GM18867 (cell line): ENCODE measurements at regions not wholly inside any gene's neighbourhood (a gene's known extent, or its start where the extent isn't known, plus 50 kb on each side); places are given as distances from the start of the nearest gene placed in this dataset.

Experiments used
- ATAC-seq: cut with Tn5 transposase; IDR thresholded peaks from one replicate; pipeline ENCODE4 v1.9.1; 2021; ENCODE audit warnings: mild to moderate bottlenecking, moderate library complexity; ENCODE audit not compliant: unreplicated experiment

DNA sequence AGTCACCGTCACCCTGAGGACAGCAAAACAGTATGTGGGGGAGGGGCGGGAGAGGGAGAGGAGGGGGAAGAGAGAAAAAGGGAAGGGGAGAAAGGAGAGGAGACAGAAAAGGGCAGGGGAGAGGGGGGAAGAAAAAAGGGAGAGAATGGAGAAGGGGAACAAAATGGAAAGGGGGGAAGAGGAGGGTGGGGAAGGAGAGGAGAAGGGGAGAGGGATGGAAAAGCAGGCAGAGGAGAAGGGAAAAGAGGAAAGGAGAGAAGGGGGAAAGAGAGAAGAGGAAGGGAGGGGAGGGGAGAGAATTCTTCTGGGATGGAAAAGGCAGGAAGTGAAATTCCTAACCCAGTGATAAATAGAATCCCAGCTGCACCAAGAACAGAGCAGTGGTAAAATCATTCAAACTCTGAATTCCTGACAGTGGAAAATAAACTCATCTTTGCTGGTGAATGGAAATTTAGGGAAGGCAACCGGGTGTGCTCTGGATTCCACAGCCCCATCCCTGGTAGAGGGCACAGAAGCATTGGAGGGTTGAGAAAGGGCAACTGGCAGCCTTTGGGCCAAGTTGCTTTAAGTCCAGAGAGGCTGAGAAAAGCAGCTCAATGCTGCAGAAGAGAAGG is 244.2 kb downstream of the BCOR start:
- no peak for ATAC-seq

DNA sequence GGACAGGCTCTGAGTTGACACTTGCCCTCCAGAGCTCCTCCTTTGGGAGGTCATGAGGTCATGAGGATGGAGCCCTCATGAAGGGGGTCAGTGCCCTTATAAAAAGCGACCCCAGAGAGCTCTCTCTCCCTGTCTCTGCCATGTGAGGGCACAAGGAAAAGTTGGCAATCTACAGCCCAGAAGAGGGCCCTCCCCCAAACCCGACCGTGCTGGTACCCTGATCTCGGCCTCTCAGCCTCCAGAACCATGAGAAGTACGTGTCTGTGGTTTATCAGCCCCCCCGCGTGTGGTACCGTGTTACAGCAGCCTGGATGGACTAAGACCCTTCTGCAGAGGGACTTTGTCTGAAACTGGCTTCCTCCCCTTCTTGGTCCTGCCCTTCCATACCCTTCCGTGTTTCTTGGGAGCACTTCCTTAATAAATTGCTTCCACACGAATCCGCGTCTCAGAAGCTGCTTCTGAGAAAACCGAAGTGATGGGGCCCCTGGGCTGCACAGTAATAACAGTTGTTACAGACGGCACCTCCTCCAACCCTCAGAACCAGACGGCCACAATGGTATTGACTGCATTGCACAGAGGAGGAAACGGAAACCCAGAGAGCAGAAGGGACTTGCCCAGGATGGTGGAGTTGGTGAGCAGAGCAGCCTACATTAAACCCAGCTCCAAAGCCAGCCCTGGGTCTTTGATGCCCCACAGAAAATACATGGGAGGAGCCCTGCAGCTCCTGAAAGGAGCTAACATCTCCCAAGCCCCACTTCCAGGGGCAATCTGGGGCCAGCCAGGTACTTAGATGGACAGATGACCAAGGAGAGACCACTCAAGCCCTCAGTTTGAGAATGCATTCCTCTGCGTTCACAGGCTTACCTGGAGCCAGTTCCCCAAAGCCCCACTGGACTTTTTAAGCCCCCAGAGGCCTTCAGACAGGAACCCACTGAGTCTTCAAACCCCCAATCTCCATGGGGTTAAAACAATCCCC is 242.7 kb downstream of the BCOR start:
- peak; percentile 78 for ATAC-seq

DNA sequence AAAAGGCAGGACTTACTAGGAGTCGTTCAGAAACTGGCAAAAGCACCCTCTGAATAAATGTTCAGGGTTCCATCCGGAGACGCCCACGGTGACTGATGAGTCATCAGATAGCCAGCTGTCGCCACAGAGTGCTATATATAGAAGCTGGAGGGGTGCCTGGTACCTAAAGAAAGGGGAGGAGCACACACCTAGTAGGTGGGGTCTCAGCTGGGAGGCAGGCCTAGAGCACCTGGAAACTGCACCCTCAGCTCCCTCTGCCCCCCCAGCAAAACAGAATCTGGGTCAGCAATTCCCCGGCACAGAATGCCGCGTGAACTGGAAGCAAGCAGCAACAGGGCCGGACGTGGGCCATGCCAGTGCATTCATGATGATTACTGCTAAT is 242.0 kb downstream of the BCOR start:
- peak; percentile 46 for ATAC-seq

DNA sequence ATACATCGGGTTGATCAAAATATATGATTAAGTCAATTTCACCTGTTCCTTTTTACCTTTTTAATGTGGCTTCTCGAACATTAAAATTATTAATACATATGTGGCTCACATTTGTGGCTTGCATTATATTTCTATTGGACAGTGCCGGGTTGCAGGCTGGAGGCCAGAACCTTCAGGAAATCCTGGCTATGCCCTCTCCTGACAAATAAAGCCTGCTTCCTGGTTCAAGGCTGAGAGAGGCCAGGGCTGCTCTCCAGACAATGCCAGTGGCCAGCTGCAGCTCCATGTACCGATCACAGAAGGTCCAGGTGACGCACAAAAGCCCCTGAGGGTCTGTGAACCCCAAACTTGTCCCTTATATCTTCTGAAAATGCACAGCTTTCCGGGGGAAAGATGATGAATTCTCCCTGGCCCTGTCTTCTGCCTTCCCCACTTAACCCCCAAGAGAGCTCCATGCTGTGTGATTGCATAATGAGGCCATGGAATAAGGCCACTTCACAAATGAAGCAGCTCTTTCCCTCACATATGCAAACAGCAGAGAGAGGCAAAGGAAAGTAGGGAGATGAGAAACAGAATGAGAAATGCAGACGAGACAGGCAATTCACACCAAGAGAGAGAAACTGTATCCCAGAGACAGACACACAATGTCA is 241.2 kb downstream of the BCOR start:
- ATAC-seq = no peak

DNA sequence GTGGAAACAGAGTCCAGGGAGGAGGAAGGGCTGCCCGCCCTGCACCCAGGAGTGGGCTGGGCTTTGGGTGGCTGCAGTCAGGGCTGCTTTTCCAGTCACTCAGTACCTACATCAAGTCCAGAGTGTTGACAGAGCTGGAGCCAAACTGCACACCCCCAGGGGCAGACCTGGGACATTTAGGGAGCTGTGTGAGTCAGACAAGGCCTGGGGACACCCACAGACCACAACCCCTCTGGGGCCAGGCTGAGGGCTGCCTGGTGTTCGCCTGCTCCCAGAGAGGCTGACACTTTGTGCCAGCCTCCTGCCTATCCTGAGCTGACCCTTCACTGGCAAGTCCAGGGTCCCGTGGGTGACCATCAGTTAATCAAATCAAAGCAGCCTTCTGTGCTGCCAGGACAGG is 240.0 kb downstream of the BCOR start:
- ATAC-seq = no peak

DNA sequence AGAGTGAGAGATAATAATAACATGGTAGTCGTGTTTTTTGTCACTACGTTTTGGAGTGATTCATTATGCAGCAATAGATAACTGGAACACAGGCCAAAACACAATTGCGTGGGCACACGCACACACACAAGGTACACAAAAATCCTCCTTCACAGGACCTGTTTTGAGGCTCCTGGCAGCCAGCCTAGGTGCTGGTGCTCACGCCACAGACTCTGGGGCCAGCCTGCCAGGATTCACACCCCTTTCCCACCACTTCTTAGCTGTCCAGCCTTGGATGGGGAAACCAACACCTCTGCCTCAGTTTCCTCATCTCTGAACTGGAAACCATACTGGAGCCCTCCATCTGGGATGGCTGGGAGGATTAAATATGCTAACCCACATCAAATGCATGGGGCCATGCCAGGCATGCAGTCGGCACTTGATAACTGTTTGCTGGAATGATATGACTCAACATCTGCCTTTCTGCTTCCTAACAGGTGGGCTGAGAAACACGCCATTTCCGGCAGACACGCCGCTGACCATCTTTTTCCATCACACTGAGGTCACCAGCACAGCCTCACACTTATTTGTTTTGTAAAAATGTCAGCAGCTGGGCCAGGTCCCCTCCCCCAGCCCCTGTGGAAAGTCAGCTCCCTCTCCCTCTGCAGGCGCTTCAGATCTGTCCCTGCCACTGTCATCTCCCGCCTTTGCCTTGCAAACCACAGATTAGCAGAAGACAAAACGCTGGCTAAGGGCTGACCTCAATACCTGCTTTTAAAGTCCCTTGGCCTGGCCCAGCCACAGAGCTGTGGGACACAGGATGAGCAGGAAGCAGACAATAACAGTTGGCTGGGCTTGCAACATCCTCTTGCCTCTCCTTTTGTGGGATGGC is 237.5 kb downstream of the BCOR start:
- peak; percentile 70 for ATAC-seq

DNA sequence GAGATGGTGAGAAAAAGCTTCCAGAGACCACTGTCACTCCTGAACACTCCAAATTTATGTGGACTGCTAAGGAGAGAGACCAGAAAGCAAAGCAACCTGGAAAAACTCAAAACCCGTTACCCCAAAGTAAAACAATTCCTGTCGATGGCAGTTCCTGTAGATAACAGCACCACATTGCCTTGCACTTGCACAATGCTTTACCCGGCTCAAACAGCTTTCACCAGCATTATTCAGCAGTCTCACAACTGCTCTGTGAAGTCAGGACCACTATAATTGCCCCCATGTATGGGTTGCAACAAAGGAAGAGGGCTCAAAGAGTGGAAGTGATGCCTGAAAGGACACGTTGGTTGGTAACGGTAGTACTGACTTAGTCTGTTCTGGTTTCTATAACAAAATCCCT is 234.8 kb downstream of the BCOR start:
- no peak for ATAC-seq

DNA sequence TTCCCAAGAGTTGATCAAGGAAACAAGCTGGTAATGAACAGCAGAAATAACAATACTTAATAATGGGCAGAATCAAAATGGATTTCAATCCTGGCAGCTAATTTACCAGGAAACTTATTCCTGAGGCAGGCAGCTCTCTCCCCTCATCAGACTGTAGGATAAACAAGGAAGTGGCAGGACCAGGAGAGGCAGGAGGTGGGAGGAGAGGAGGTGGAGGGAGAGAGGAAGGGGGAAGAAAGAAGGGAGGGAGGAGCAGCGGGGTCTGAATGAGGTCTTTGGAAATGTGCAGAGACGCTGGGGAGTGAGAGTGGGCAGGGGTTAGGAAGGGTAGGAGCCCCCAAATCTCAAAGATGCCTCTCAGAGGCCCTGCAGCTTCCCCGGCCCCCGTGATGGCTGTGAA is 231.5 kb downstream of the BCOR start:
- ATAC-seq = no peak

DNA sequence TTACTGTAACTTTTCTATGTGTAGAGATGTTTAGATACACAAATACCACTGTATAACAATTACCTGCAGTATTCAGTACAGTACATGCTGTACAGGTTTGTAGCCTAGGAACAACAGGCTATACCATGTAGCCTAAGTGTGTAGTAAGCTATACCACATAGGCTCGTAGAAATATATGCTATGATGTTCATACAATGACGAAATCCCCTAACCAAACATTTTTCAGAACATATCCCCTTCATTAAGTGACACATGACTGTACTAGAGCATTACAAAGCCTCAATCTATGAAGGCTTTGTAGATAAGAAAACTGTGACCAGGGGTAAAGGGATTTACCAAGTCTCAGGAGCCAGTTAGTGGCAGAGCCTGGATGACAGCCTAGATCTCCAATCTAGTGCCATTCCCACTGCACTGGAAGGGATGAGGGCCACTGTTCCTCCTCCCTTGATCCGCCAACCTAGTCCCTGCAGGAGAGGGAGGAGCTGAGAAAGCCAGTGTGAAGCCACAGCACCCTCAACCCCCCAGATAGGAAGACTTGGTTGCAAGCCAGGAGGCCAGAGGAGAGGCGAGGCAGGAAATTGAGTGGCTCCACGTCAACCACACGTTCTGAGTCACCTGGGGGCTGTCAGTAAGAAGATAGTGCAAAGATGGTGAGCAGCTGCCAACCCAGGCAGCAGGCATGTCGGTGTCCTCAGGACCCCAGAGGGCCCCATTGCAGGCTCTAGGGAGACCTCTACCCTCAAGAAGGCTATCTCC is 227.7 kb downstream of the BCOR start:
- ATAC-seq = no peak

DNA sequence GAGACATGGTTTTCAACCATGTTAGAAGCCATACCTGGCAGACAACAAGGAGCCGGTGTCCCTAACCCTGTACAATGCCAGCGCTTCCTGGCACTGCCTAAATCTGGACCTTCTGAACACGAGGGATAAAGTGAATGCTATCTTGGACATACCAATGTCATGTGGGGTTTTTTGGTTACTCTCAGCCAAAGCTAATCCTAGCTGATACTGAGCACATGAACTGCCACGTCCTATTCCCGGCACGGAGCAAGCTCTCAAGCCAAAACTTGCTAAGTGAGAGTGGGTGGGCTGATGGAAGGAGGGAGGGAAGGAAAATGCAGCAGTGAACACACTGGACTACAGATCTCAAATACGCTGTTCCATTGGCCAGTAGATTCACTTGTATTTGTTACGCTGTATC is 226.1 kb downstream of the BCOR start:
- ATAC-seq = no peak

DNA sequence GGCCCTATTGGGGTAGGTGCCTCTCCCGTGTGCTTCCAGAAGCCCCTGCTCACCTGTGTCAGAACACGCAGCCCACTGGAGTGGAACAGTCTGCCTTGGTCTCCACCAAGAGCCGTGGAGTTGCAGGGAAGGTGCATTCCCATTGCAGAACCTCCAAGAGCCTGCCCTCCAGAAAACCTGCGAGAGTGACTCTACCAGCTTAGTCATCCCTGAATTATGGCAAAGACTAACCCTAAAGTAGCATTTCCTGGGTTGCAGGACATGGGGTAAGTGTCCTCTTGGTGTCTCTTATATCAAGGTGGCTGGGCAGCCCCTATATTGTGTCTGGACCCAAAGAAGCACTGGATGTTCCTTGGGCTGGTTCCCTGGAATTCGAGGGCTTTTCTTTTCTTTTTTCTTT is 224.6 kb downstream of the BCOR start:
- no peak for ATAC-seq

DNA sequence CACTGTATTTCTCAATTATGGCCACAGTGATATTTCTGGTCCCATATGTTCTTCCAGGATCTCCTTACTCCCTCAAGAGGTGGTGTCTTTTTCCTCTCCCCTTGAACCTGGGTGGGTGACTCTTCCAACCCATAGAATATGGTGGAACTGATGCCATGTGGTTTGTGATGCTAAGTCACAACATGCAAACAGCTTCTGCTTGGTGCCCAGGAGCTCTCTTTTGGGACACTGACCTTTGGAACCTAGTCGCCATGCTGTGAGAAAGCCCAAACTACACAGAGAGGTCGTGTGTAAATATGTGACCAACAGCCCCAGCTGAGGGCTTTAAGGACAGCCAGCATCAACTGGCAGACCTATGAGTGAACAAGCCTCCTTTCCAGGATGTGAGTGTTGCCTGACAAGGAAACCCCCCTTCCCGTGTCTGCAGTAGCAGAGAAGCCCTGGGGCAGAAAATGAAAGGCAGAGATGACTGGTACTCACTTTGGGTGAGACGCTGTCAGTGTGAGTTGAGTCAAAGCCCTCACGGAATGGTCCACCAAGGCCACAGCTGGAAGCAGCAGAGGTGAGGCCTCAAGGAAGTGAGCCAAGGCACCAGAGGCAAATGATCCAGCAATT is 223.4 kb downstream of the BCOR start:
- peak; percentile 93 for ATAC-seq

DNA sequence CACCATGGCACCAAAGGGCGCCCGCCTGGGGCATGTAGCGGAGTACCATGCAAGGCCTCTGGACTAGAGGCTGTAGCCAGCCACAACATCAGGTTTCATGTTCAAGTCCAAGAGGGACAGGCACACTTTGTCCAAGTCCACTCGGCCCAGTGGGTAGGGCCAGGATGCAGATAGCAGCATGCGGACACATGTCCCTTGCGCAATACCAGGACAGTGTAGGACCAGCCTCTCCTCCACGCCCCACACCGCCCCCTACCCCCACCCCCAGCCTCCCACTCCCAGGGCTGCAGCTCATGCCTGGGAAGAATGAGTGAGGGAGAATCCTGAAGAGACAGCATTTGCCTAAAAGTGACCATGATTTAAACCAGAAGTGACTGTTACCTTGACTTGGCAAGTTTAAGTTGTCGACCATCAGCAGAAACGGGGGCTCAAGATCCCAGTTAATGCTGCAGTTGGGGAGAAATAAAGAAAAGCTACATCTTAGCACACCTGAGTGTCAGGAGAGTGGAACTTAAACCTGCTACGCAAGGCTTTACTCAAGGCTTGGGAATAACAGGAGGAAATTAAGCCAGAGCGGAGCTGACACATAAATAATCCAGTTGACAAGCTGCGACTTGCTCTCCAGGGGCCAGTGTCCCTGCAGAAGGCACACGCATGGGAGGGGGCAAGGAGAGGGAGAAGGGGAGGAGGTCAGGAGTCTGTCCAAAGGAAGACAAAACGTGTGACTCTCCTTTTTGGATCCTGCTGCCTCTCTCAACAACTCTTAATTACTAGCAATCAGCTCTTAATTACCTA is 221.7 kb downstream of the BCOR start:
- no peak for ATAC-seq

DNA sequence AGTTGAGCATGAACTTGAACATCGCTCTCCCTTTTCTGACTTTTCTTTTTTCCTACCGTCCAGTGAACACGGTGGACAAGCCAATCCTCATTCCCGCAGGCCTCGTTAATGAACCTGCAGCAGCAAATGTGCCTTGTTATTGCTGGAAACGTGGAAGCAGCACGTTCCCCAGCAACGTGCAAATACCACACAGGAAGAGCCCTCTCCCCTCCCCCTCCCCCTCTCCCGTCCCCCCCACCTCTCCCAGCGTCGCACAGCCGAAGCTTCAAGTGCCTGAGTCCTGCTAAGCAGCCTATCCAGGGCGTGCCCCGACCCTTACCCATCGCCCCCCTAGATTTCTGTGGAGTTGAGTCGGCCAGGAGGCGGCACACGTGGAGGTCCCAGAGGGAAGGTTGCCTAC is 219.9 kb downstream of the BCOR start:
- ATAC-seq = no peak

DNA sequence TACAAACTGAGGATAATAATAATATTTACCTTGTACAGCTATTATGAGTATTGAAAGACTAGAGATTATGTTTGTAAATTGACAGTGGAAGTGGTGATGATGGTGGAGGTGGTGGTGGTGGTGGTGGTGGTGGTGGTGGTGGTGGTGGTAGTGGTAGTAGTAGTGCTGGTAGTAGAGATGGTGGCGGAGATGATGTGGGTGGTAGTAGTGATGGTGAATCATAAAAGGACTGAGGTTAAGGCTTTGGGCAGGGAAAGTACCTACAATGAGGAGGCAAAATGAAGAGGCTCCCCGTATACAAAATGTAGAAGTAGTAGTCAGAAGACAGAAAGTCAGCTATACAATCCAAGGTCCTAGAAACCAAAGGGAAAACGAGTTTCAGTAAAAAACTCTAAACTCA is 214.1 kb downstream of the BCOR start:
- no peak for ATAC-seq

DNA sequence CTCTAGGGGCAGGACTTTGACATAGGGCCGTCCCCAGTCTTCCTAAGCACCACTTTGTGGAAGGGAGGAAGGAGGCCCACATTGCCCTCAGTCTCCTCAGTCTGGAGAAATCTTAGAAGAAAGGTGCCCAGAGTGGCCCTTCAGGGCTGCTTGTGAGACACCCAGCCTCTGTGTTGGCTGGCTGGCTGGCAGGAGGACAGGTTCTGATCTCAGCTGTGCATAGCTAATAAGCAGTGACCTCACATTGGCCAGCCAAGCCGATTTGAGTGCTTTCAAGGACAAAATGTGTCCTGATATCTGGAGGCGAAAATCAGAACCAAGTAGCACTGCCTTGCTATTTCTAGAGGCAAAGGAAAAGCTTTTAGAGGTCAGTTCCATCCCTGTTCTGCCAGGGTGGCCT is 211.5 kb downstream of the BCOR start:
- no peak for ATAC-seq

DNA sequence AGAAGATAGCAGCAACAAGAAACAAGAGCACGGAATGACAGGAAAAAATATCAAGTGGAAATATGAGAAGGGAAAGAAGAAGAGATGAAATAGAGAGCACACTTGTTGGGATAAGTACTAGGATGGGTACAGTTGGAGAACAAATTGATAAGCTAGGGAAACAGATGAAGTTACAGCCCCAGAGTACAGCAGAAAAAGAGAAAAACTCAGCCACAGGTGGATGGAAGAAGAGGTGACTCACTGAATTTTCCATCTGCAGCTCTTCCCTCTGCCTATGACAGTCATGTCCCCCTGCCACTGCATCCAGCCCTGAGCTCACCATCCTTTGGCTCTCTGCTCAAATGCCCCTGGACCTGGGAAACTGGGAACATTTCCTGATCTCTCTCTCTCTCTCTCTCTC is 209.0 kb downstream of the BCOR start:
- ATAC-seq = no peak

DNA sequence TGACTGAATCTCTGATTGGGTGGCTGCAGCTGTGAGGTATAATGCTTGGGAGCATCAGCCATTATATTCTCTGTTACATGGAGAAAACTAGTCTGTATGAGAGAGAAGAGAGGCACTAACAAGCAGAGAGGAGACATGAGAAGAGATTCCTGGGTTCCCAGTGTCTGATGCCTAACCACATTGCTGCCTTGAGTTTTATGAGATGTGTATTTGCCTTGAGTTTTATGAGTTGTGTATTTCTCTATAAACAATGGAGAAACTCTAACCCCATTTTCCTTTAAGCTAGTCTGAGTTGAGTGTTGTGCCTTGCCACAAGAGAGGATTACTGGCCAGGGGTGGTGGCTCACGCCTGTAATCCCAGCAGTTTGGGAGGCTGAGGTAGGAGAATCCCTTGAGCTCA is 208.1 kb downstream of the BCOR start:
- ATAC-seq = no peak

DNA sequence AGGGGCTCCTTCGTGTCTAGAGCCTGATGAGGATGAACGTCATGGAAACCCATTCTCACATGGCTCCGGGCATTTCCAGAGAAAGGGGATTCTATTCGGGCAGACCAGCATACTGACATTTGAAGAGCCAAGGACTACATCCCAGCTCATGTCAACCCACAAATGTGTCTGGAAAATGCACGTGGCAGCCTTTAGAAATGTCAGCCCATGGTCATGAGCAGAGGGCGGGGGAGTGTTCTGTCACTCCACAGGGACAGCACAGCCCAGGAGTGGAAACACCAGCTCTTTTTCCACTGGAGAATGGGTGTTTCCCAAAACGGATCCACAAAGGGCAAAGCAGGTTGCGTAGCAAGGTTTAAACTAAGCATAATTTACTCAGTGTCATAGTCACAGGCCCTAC is 207.0 kb downstream of the BCOR start:
- no peak for ATAC-seq
